Adrenal gland (tissue), 9 donors: ENCODE measurements at regions not wholly inside any gene's neighbourhood (a gene's known extent, or its start where the extent isn't known, plus 50 kb on each side); places are given as distances from the start of the nearest gene placed in this dataset.

ENCODE experiments used
- DNase-seq, 7 donors: peaks; one replicate each; pipeline ENCODE4 v3.0.0-alpha.2; 2019 to 2020
- H3K27ac ChIP-seq, 5 donors: fragments of 200-600 bp; sonication (generic) in 4 of 5; 1 replicate in 3 of 5; 2 replicates in 2 of 5; pipeline versions ENCODE4 v1.5.1 to v1.8.0; 2016 to 2020; ENCODE audit warnings: mild to moderate bottlenecking in 1 of 5
- H3K27me3 ChIP-seq: fragments of 200-600 bp; 2 replicates; pipeline ENCODE4 v1.8.0; 2021
- H3K36me3 ChIP-seq, 2 donors: fragments of 200-600 bp; replicated peaks in 1 of 2; 1 replicate in 1 of 2; 2 replicates in 1 of 2; pipeline versions ENCODE4 v1.5.1 to v1.8.0; 2018 to 2022
- H3K4me1 ChIP-seq, 2 donors: fragments of 200-600 bp; replicated peaks in 1 of 2; 1 replicate in 1 of 2; 2 replicates in 1 of 2; pipeline versions ENCODE4 v1.5.1 to v1.8.0; 2018 to 2021
- H3K4me3 ChIP-seq, 4 donors: fragments of 200-600 bp; sonication (generic) in 3 of 4; one replicate each; pipeline ENCODE4 v1.5.1; 2016 to 2018
- H3K9me3 ChIP-seq, 3 donors: fragments of 200-600 bp; sonication (generic) in 1 of 3; replicated peaks in 1 of 3; 1 replicate in 2 of 3; 2 replicates in 1 of 3; pipeline versions ENCODE4 v1.5.1 to v1.8.0; 2016 to 2021
- CTCF ChIP-seq, 6 experiments: fragments of 450-650 bp in 4 of 6; fragments of 200-600 bp in 2 of 6; sonication (generic) in 1 of 6; IDR thresholded peaks; 1 replicate in 5 of 6; 2 replicates in 1 of 6; pipeline versions ENCODE4 v1.5.1 to v1.8.0; 2016 to 2021; ENCODE audit warnings: antibody characterized with exemption in 6 of 6, mild to moderate bottlenecking in 2 of 6, moderate library complexity in 1 of 6
- POLR2A ChIP-seq, 2 donors: fragments of 450-650 bp; IDR thresholded peaks; one replicate each; pipeline ENCODE4 v1.6.1; 2017; ENCODE audit warnings: antibody characterized with exemption in 2 of 2, mild to moderate bottlenecking in 2 of 2, moderate library complexity in 1 of 2
- WGBS, 4 donors: extraction: QIAGEN DNeasy Blood & Tissue Kit in 2 of 4; methylation state at CpG; one replicate each; pipeline versions ENCODE4 v1.1.5 to v1.1.7; 2013 to 2017; 5-methylcytosine and 5-hydroxymethylcytosine counted together
- intact Hi-C, 2 donors: fragments of 100-400 bp; cut with DNase I; formaldehyde crosslinking; loops; one replicate each; pipeline versions ENCODE4 v1.14.1 to v1.15.0; 2022 to 2023
- donor health status: healthy with polysubstance abuse.
- donor health status: Bipolar disorder and iron deficiency.
- donor health status: DM: yes; HTN: yes; CAD: no.
- donor health status: DM: no; HTN: no; CAD: no.
- donor health status: DM: no; HTN: no; CAD: no.

GRCh38 chr15:62553911-62554563 is 389.0 kb upstream of the C2CD4B start:
- no peak for TF ChIP-seq CTCF (IDR thresholded peaks at IDR 0.05)
- no peak for TF ChIP-seq POLR2A (IDR thresholded peaks at IDR 0.05)
- H3K27ac ChIP-seq: no peak overlapping the region
- H3K27me3 ChIP-seq: no peaks in the 10 kb centered on the region
- H3K36me3 ChIP-seq: no peaks in the 10 kb centered on the region
- WGBS, 4 donors: 67 to 76% (median 75%) methylated on average over 2 of the region's 2 CpGs
- H3K4me3 ChIP-seq: no peak overlapping the region
- no peaks in the 10 kb centered on the region for H3K9me3 ChIP-seq
- H3K4me1 ChIP-seq: no peaks in the 10 kb centered on the region
- no peak for DNase-seq
- intact Hi-C loops: no loop called here

DNA sequence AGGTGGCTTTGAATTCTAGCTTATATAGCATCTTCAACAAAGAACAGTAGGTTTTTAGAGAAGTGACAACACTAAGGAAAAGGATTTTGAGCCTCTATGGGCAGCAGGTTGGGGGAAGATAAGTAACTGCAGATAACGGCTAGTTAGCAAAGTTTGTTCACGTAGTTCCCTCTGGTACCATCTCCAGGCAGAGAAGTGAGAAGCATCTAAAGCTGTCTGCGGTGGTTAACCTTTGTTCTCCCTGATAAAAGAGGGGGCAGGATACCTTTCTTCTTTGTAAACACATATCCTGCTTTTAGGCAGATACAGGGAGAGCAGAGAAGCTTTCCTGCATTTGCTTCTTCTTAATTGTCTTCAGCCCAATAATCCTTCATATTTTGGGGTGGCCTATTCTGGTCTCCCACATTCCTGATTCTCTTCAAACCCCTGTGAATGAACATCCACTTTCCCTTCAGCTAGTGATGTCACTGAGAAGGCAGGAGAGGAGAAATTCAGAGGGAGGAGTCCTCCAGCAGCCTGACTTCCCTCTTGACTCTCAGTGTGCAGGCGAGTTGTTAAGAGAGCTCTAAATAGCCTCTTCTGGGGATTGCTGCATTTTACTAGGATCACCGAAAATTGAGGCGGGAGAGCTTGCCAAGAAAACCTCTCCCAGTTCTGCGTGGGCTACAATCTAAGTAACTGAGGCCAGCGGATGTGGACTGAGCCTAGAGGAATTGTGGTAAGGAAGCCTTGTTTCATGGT is 393.7 kb upstream of the C2CD4B start:
- Histone ChIP-seq H3K27ac (peak overlapping the region in 2 of 5 donors; percentile 39 to 50), H3K4me3 (no peak overlapping the region), H3K4me1 (no peaks in the 10 kb centered on the region), H3K9me3 (no peaks in the 10 kb centered on the region), H3K27me3 (no peaks in the 10 kb centered on the region), H3K36me3 (no peaks in the 10 kb centered on the region)
- intact Hi-C loops: no loop called here
- DNase-seq: peak in 4 of 7 donors; percentile 18 to 57 (median 31)
- TF ChIP-seq POLR2A (IDR thresholded peaks at IDR 0.05): no peak
- no peak for TF ChIP-seq CTCF (IDR thresholded peaks at IDR 0.05)
- 60 to 84% (median 73%) methylated on average over 8 of the region's 8 CpGs for WGBS, 4 donors

- no peak overlapping the region for H3K4me3 ChIP-seq
- intact Hi-C loops: no loop called here
- peak overlapping the region in 2 of 5 donors; percentile 26 to 50 for H3K27ac ChIP-seq
Measured at GRCh38 chr15:62559381-62559733, 394.3 kb upstream of the C2CD4B start.

More at GRCh38 chr15:62559381-62559733, 394.3 kb upstream of the C2CD4B start:
- H3K36me3 ChIP-seq: no peaks in the 10 kb centered on the region
- no peak for TF ChIP-seq POLR2A (IDR thresholded peaks at IDR 0.05)
- TF ChIP-seq CTCF (IDR thresholded peaks at IDR 0.05): no peak
- no peak for DNase-seq
- H3K4me1 ChIP-seq: no peaks in the 10 kb centered on the region
- WGBS, 4 donors: 59 to 100% (median 72%) methylated on average over 1 of the region's 1 CpG
- H3K9me3 ChIP-seq: no peaks in the 10 kb centered on the region
- H3K27me3 ChIP-seq: no peaks in the 10 kb centered on the region
